PC-3 (cell line): ENCODE measurements at regions not wholly inside any gene's neighbourhood (a gene's known extent, or its start where the extent isn't known, plus 50 kb on each side); places are given as distances from the start of the nearest gene placed in this dataset.

ENCODE experiments used
- ATAC-seq: fragments of 200-7000 bp; cut with Tn5 transposase; 2 replicates; pipeline ENCODE4 v1.9.1; 2020; ENCODE audit warnings: mild to moderate bottlenecking, moderate library complexity
- BruUV-seq: library from RNA; stranded (reverse); fragments of 400-500 nt; replicated peaks from 2 replicates; lab custom pipeline; 2021; lab: Mats Ljungman, UMichigan
- CTCF ChIA-PET: fragments of 300-600 bp; sonication (Branson Sonifier 250); formaldehyde crosslinking; loops from one replicate; lab custom pipeline; 2022; ENCODE audit warnings: antibody characterized with exemption; lab: Charles Lee
- POLR2A ChIA-PET: fragments of 300-600 bp; sonication (Branson Sonifier 250); formaldehyde crosslinking; loops from one replicate; lab custom pipeline; 2022; ENCODE audit warnings: antibody characterized with exemption; ENCODE audit not compliant: unreplicated experiment; lab: Charles Lee
- DNase-seq: peaks from one replicate; pipeline ENCODE4 v3.0.0-alpha.2; 2015
- H2AFZ ChIP-seq: fragments of 300-600 bp; sonication (generic); 2 replicates; pipeline ENCODE4 v1.6.0; 2016; ENCODE audit warnings: antibody characterized with exemption, low read length
- H3F3A ChIP-seq: fragments of 300-600 bp; sonication (generic); one replicate; pipeline ENCODE4 v1.6.0; 2017; ENCODE audit warnings: antibody characterized with exemption, low read length, control low read depth, mild to moderate bottlenecking; ENCODE audit not compliant: unreplicated experiment
- H3K27ac ChIP-seq: fragments of 300-600 bp; sonication (generic); 2 replicates; pipeline ENCODE4 v1.5.1; 2016; ENCODE audit warnings: mild to moderate bottlenecking, low read length
- H3K27me3 ChIP-seq: fragments of 300-600 bp; sonication (generic); 2 replicates; pipeline ENCODE4 v1.6.1; 2016; ENCODE audit warnings: low read length, mixed read lengths
- H3K36me3 ChIP-seq: fragments of 300-600 bp; sonication (generic); 2 replicates; pipeline ENCODE4 v1.6.1; 2016; ENCODE audit warnings: low read depth, mixed run types, low read length, mixed read lengths
- H3K4me1 ChIP-seq: fragments of 300-600 bp; sonication (generic); 2 replicates; pipeline ENCODE4 v1.5.1; 2016; ENCODE audit warnings: low read length; ENCODE audit not compliant: insufficient read depth
- H3K4me2 ChIP-seq: fragments of 300-600 bp; sonication (generic); 2 replicates; pipeline ENCODE4 v1.6.0; 2016; ENCODE audit warnings: low read length
- H3K4me3 ChIP-seq: fragments of 300-600 bp; sonication (generic); 2 replicates; pipeline ENCODE4 v1.5.1; 2016; ENCODE audit warnings: mild to moderate bottlenecking, low read length, mixed read lengths
- H3K79me2 ChIP-seq: fragments of 300-600 bp; sonication (generic); 2 replicates; pipeline ENCODE4 v1.6.1; 2017; ENCODE audit warnings: low read length, mixed read lengths
- H3K9ac ChIP-seq: fragments of 300-600 bp; sonication (generic); 2 replicates; pipeline ENCODE4 v1.6.0; 2016; ENCODE audit warnings: mild to moderate bottlenecking, low read length
- H3K9me2 ChIP-seq: fragments of 300-600 bp; sonication (generic); replicated peaks from 2 replicates; pipeline ENCODE4 v1.6.1; 2016; ENCODE audit warnings: mixed run types, low read length, mixed read lengths
- H3K9me3 ChIP-seq: fragments of 300-600 bp; sonication (generic); 2 replicates; pipeline ENCODE4 v1.6.1; 2016; ENCODE audit warnings: low read length, mixed read lengths
- H4K20me1 ChIP-seq: fragments of 300-600 bp; sonication (generic); 2 replicates; pipeline ENCODE4 v1.6.1; 2016; ENCODE audit warnings: low read length, mixed read lengths
- CTCF ChIP-seq: fragments of 300-600 bp; sonication (generic); conservative IDR thresholded peaks from 2 replicates; pipeline ENCODE4 v1.5.1; 2017; ENCODE audit warnings: antibody characterized with exemption, low read depth, mild to moderate bottlenecking, low read length
- EZH2 ChIP-seq: fragments of 300-600 bp; sonication (generic); IDR thresholded peaks from one replicate; pipeline ENCODE4 v1.6.1; 2017; ENCODE audit warnings: antibody characterized with exemption, mild to moderate bottlenecking, low read length; ENCODE audit not compliant: unreplicated experiment
- EZH2phosphoT487 ChIP-seq: fragments of 300-600 bp; sonication (generic); IDR thresholded peaks from 2 replicates; pipeline ENCODE4 v1.6.1; 2018; ENCODE audit warnings: mild to moderate bottlenecking, antibody characterized with exemption, low read length, borderline replicate concordance
- intact Hi-C: fragments of 100-400 bp; cut with micrococcal nuclease; formaldehyde crosslinking; loops from 2 replicates; pipeline ENCODE4 v1.9.0; 2023

- Histone ChIP-seq H3K27me3 (peaks cover 3% of the 10 kb centered on the region; the same call in 1 of the 2 replicates), H3K9me3 (no peaks in the 10 kb centered on the region), H3K4me2 (no peak overlapping the region), H3K27ac (no peak overlapping the region), H2AFZ (no peak overlapping the region), H4K20me1 (no peaks in the 10 kb centered on the region), H3F3A (no peaks in the 10 kb centered on the region), H3K36me3 (no peaks in the 10 kb centered on the region), H3K4me3 (no peak overlapping the region), H3K9me2 (no peaks in the 10 kb centered on the region), H3K4me1 (no peaks in the 10 kb centered on the region), H3K79me2 (no peaks in the 10 kb centered on the region), H3K9ac (no peak overlapping the region)
- BruUV-seq = no TSS peak
- CTCF ChIA-PET = no interaction called here
- DNase-seq (no peak), ATAC-seq (no peak)
- POLR2A ChIA-PET = no interaction called here
- TF ChIP-seq CTCF (no peak), EZH2 (no peak), EZH2phosphoT487 (no peak)
- intact Hi-C loops = no loop called here
Measured at GRCh38 chr1:68745451-68745850, 248.6 kb upstream of the DEPDC1 start.

DNA sequence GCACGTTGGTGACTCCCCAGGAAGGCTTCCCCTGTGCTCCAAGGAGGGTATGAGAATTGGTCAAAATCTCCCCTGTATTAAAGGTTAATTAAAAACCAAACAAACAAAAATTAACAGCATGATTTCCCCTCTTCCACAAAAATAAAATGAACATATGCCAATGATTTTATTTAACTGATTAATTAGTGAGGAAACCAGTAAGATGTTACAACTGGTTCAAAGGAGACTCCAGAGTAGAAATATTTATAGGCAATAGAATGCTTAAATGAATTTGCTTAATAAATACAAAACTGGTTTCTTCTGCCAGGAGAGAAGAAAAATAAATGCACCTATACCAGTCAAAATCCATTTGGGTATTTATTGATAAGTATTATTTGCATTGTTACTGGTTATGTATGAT, 249.5 kb upstream of the DEPDC1 start:
- no TSS peak for BruUV-seq
- no peak overlapping the region for H3K4me3 ChIP-seq
- H4K20me1 ChIP-seq = no peaks in the 10 kb centered on the region
- intact Hi-C loops = no loop called here
- no peak overlapping the region for H3K27ac ChIP-seq
- no peaks in the 10 kb centered on the region for H3K4me1 ChIP-seq
- ChIA-PET CTCF (no interaction called here), POLR2A (no interaction called here)
- H3K4me2 ChIP-seq = no peak overlapping the region
- no peak for ATAC-seq
- TF ChIP-seq EZH2 (no peak), CTCF (no peak), EZH2phosphoT487 (no peak)
- DNase-seq = no peak
- peaks cover 4% of the 10 kb centered on the region; the same call in 1 of the 2 replicates for H3K27me3 ChIP-seq
- H3K9me2 ChIP-seq = no peaks in the 10 kb centered on the region
- no peaks in the 10 kb centered on the region for H3K9me3 ChIP-seq
- H3K79me2 ChIP-seq = no peaks in the 10 kb centered on the region
- no peak overlapping the region for H3K9ac ChIP-seq
- H2AFZ ChIP-seq = no peak overlapping the region
- no peaks in the 10 kb centered on the region for H3K36me3 ChIP-seq
- no peaks in the 10 kb centered on the region for H3F3A ChIP-seq

DNA sequence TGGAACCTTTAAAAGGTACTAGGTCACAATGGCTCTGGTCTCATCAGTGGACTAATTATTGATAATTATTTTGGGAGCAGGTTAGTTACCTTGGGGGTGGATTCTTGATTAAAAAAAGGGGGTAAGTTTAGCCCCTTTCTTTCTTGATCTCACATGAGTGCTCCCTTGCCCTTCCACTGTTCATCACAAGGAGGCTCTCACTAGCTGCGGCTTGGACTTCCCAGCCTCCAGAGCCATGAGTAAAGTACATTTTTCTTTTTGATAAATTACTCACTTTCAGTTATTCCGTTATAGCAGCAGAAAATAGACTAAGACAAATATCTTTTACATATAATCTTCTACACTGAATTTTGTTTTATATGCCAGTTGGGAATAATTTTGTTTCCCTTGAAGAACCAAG, 254.8 kb upstream of the DEPDC1 start:
- H3K27ac ChIP-seq = no peak overlapping the region
- peaks cover 12% of the 10 kb centered on the region for H3K27me3 ChIP-seq
- TF ChIP-seq EZH2phosphoT487 (no peak), EZH2 (no peak)
- H3K79me2 ChIP-seq = no peaks in the 10 kb centered on the region
- no peaks in the 10 kb centered on the region for H4K20me1 ChIP-seq
- ChIA-PET POLR2A (no interaction called here), CTCF (no interaction called here)
- ATAC-seq (no peak), DNase-seq (no peak)
- no peak overlapping the region for H3K4me3 ChIP-seq
- H3K9me3 ChIP-seq = no peaks in the 10 kb centered on the region
- intact Hi-C loops = no loop called here
- H3K9me2 ChIP-seq = no peaks in the 10 kb centered on the region; the same call in 1 of the 2 replicates
- H3K4me1 ChIP-seq = no peaks in the 10 kb centered on the region
- no peaks in the 10 kb centered on the region for H3K36me3 ChIP-seq
- BruUV-seq = no TSS peak
- H3K4me2 ChIP-seq = no peak overlapping the region
- H3K9ac ChIP-seq = no peak overlapping the region
- no peak overlapping the region for H2AFZ ChIP-seq
- H3F3A ChIP-seq = no peaks in the 10 kb centered on the region
